ENCODE measurements at regions not wholly inside any gene's neighbourhood (a gene's known extent, or its start where the extent isn't known, plus 50 kb on each side); places are given as distances from the start of the nearest gene placed in this dataset.

DNA sequence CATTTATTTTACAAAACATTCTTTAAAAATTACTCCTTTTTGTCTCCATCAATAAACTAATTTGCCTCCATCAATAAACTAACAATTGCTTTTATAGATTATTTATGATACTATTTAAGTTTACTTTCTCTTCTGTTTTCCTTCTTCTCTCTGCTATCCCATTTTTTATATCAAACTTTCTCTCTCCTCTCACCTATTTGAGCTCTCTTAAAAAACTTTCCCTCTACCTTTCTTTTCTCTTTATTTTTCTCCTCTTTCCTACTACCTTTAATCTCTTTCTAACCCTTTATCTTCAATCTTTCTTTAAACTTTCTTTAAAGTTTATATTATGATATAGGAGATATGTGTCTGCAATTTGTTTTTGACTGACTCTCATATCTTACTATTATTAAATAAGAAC lies 566.4 kb downstream of the DACH1 start:
- TF ChIP-seq CTCF (conservative IDR thresholded peaks at IDR 0.05) (no peak), EZH2 (IDR thresholded peaks at IDR 0.05; ENCODE audit: low read depth) (no peak)

All from PC-9 (cell line).